A549 (cell line): ENCODE measurements at regions not wholly inside any gene's neighbourhood (a gene's known extent, or its start where the extent isn't known, plus 50 kb on each side); places are given as distances from the start of the nearest gene placed in this dataset.

Source experiments
- CBX2 ChIP-seq: fragments of 200-600 bp; sonication (generic); IDR thresholded peaks from 2 replicates; pipeline ENCODE4 v1.6.1; 2016; ENCODE audit warnings: low read depth, mild to moderate bottlenecking, borderline replicate concordance
- CBX8 ChIP-seq: fragments of 200-600 bp; sonication (generic); IDR thresholded peaks from 2 replicates; pipeline ENCODE4 v1.6.1; 2016
- CEBPB ChIP-seq, 2 experiments: fragments of >200 bp in 1 of 2; sonication (Bioruptor Twin) in 1 of 2; formaldehyde crosslinking in 1 of 2; IDR thresholded peaks; 2 replicates each; pipeline ENCODE4 v1.6.1; 2012 to 2016
- CTCF ChIP-seq: fragments of >200 bp; sonication (Bioruptor Twin); formaldehyde crosslinking; IDR thresholded peaks from 3 replicates; pipeline ENCODE4 v1.5.1; 2016
- E2F6 ChIP-seq: IDR thresholded peaks from 2 replicates; pipeline ENCODE4 v1.6.1; 2012; ENCODE audit warnings: low read depth, borderline replicate concordance
- EP300 ChIP-seq, 2 experiments: fragments of >200 bp; sonication (Bioruptor Twin); formaldehyde crosslinking; IDR thresholded peaks; 2 replicates in 1 of 2; 3 replicates in 1 of 2; pipeline ENCODE4 v1.6.1; 2016 to 2017
- HOXA7 ChIP-seq: fragments of 250-450 bp; sonication (Bioruptor Pico); IDR thresholded peaks from 2 replicates; pipeline ENCODE4 v1.5.0; 2020; ENCODE audit warnings: mild to moderate bottlenecking, moderate library complexity
- JUN ChIP-seq, 2 experiments: fragments of >200 bp; sonication (Bioruptor Twin); formaldehyde crosslinking; IDR thresholded peaks; 2 replicates in 1 of 2; 3 replicates in 1 of 2; pipeline ENCODE4 v1.6.1; 2016 to 2017
- MAFK ChIP-seq: fragments of 450-650 bp; IDR thresholded peaks from 2 replicates; pipeline ENCODE4 v1.6.1; 2014; ENCODE audit not compliant: partially characterized antibody
- MAX ChIP-seq: IDR thresholded peaks from 2 replicates; pipeline ENCODE4 v1.6.1; 2012
- NR3C1 ChIP-seq: fragments of >200 bp; sonication (Bioruptor Twin); formaldehyde crosslinking; IDR thresholded peaks from 3 replicates; pipeline ENCODE4 v1.6.1; 2017
- POLR2A ChIP-seq: IDR thresholded peaks from 2 replicates; pipeline ENCODE4 v1.6.1; 2012; ENCODE audit warnings: mild to moderate bottlenecking, low read length
- RAD21 ChIP-seq, 2 experiments: fragments of >200 bp in 1 of 2; sonication (Bioruptor Twin) in 1 of 2; formaldehyde crosslinking in 1 of 2; IDR thresholded peaks in 1 of 2; conservative IDR thresholded peaks in 1 of 2; 2 replicates in 1 of 2; 3 replicates in 1 of 2; pipeline ENCODE4 v1.6.1; 2012 to 2018; ENCODE audit warnings: inconsistent platforms in 1 of 2
- SREBF2 ChIP-seq: fragments of 450-650 bp; IDR thresholded peaks from 2 replicates; pipeline ENCODE4 v1.6.1; 2014; ENCODE audit warnings: mild to moderate bottlenecking, moderate library complexity

GRCh38 chr10:47176206-47176902 lies 123.6 kb upstream of the GDF10 start:
- no peak for TF ChIP-seq CTCF
- no peak for TF ChIP-seq MAX
- TF ChIP-seq E2F6 = no peak
- TF ChIP-seq SREBF2 = no peak
- no peak for TF ChIP-seq NR3C1
- no peak for TF ChIP-seq JUN (IDR thresholded peaks at IDR 0.05)
- no peak for TF ChIP-seq MAFK
- TF ChIP-seq CBX2 = no peak
- TF ChIP-seq CBX8 = no peak
- no peak for TF ChIP-seq RAD21 (conservative IDR thresholded peaks at IDR 0.05 in 1 of 2, IDR thresholded peaks at IDR 0.05 in 1 of 2)
- no peak for TF ChIP-seq POLR2A
- no peak for TF ChIP-seq HOXA7 (CRISPR knock-in tag)
- TF ChIP-seq EP300 (IDR thresholded peaks at IDR 0.05) = no peak
- no peak for TF ChIP-seq CEBPB (IDR thresholded peaks at IDR 0.05)
